ENCODE measurements at regions not wholly inside any gene's neighbourhood (a gene's known extent, or its start where the extent isn't known, plus 50 kb on each side); places are given as distances from the start of the nearest gene placed in this dataset.

DNA sequence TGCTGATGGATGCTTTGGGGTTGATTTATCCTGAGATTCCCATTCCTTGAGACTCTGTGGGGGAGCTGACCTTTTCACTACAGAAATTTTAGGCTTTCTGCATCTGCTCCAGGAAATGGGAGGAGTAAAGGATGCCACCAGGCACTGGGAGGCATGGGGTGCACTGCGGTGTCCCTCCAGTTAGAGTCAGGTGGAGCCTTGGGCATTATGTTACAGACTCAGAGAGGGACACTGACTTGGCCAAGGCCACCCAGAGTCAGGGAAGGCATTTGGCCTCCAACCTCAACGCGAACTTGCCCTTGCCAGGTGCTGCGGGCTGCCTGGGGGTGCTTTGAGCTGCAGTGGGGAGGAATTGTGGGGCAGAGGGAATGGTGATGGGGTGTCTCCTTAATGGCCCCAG is 58.0 kb upstream of the TBX3 start:
- H4K20me1 ChIP-seq (replicated peaks; ENCODE audit: control insufficient read depth, insufficient read depth, low read length): no peaks in the 10 kb centered on the region; the same call in 1 of the 2 replicates

DNA sequence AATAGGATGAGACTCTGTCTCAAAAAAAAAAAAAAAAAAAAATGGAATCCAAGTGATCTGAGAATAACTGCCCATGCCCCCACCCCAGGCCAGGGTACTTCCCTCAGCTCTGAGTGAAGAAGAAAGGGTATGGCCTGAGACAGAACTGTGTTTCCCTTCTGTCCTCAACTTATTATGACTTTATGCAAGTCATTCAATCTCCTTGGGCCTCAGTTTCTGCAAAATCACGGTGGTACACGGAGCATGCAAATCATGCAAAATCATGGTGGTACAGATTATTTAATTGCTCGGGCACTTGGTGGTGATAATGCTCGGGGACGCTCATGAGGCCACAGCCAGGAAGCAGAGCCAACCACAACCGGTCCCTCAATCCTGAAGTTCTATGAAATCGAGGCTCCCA is 56.5 kb upstream of the TBX3 start:
- no TSS peak for BruUV-seq (replicated peaks)
- DNase-seq (ENCODE audit: extremely low read depth in 1 of 4, low spot score in 3 of 4) (no peak), ATAC-seq (no peak), FAIRE-seq (no peak)
- no peaks in the 10 kb centered on the region for H3K79me2 ChIP-seq (ENCODE audit: control insufficient read depth, insufficient read depth, low read length)
- intact Hi-C loops (cut with micrococcal nuclease) (no loop called here), in situ Hi-C loops (cut with MboI) (no loop called here)
- H4K20me1 ChIP-seq (replicated peaks; ENCODE audit: control insufficient read depth, insufficient read depth, low read length): no peaks in the 10 kb centered on the region
- H3K27ac ChIP-seq (ENCODE audit: extremely low read depth, low read depth, low read length): no peak overlapping the region
- no peak overlapping the region for H3K4me2 ChIP-seq (ENCODE audit: insufficient read depth, low read length)
- WGBS (ENCODE audit: insufficient coverage, low coverage, missing lambda C conversion rate): 1% methylated on average over 7 of the region's 7 CpGs
- H3K9me3 ChIP-seq (replicated peaks; ENCODE audit: control insufficient read depth, insufficient read depth, low read depth, low read length): no peaks in the 10 kb centered on the region
- H3K9ac ChIP-seq (ENCODE audit: insufficient read depth in 1 of 2, low read depth in 2 of 2, low read length in 2 of 2): no peak overlapping the region
- ChIA-PET POLR2A (no interaction called here), CTCF (ENCODE audit: low intra/inter-chr PET ratio) (no interaction called here)
- no peak overlapping the region for H2AFZ ChIP-seq (ENCODE audit: low read depth, low read length)
- no peak overlapping the region for H3K4me3 ChIP-seq
- no peaks in the 10 kb centered on the region for H3K9me1 ChIP-seq (ENCODE audit: control insufficient read depth, insufficient read depth, low read length)
- TF ChIP-seq SMARCC2 (IDR thresholded peaks at IDR 0.05; ENCODE audit: low read depth): no peak
- no peak for TF ChIP-seq ZNF584 (CRISPR knock-in tag; IDR thresholded peaks at IDR 0.05; ENCODE audit: low read depth)
- TF ChIP-seq, protein P1, sequence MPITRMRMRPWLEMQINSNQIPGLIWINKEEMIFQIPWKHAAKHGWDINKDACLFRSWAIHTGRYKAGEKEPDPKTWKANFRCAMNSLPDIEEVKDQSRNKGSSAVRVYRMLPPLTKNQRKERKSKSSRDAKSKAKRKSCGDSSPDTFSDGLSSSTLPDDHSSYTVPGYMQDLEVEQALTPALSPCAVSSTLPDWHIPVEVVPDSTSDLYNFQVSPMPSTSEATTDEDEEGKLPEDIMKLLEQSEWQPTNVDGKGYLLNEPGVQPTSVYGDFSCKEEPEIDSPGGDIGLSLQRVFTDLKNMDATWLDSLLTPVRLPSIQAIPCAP (CRISPR knock-in tag; IDR thresholded peaks at IDR 0.05; ENCODE audit: borderline replicate concordance): no peak
- TF ChIP-seq RAD21 (CRISPR knock-in tag; conservative IDR thresholded peaks at IDR 0.05 in 1 of 2, IDR thresholded peaks at IDR 0.05 in 1 of 2): no peak
- no peak for TF ChIP-seq ZNF764 (CRISPR knock-in tag; IDR thresholded peaks at IDR 0.05; ENCODE audit: low read depth)
- no peak for TF ChIP-seq TAF7 (tag; IDR thresholded peaks at IDR 0.05)
- no peak for TF ChIP-seq ZNF830 (CRISPR knock-in tag; IDR thresholded peaks at IDR 0.05)
- no peak for TF ChIP-seq ZNF12 (CRISPR knock-in tag; IDR thresholded peaks at IDR 0.05)
- TF ChIP-seq SMARCE1 (IDR thresholded peaks at IDR 0.05): no peak
- no peak for TF ChIP-seq NR3C1 (CRISPR knock-in tag; IDR thresholded peaks at IDR 0.05)
- no peak for TF ChIP-seq CEBPG (CRISPR knock-in tag; IDR thresholded peaks at IDR 0.05)
- no peak for TF ChIP-seq CEBPG (tag; conservative IDR thresholded peaks at IDR 0.05 in 1 of 2, IDR thresholded peaks at IDR 0.05 in 1 of 2)
- TF ChIP-seq ZNF766 (CRISPR knock-in tag; conservative IDR thresholded peaks at IDR 0.05): no peak
- no peak for TF ChIP-seq MCM7 (IDR thresholded peaks at IDR 0.05)
- no peaks in the 10 kb centered on the region for H3K36me3 ChIP-seq (ENCODE audit: control insufficient read depth, insufficient read depth, low read length)
- H3K4me1 ChIP-seq (replicated peaks in 1 of 2; ENCODE audit: control insufficient read depth in 2 of 2, insufficient read depth in 2 of 2, low read length in 2 of 2): peaks cover 0 to 3% of the 10 kb centered on the region in 2 experiments; a peak in 2 of 5 replicates
- H3K27me3 ChIP-seq (ENCODE audit: control insufficient read depth in 2 of 2, insufficient read depth in 2 of 2, low read length in 2 of 2): peaks cover 10 to 32% of the 10 kb centered on the region in 2 experiments; a peak in 3 of 5 replicates

More for the DNA sequence above, 58.0 kb upstream of the TBX3 start:
- Histone ChIP-seq H3K9me3 (replicated peaks; ENCODE audit: control insufficient read depth, insufficient read depth, low read depth, low read length) (no peaks in the 10 kb centered on the region), H3K9ac (ENCODE audit: insufficient read depth in 1 of 2, low read depth in 2 of 2, low read length in 2 of 2) (no peak overlapping the region), H3K4me3 (no peak overlapping the region), H3K27ac (ENCODE audit: extremely low read depth, low read depth, low read length) (no peak overlapping the region), H3K4me2 (ENCODE audit: insufficient read depth, low read length) (no peak overlapping the region), H3K79me2 (ENCODE audit: control insufficient read depth, insufficient read depth, low read length) (no peaks in the 10 kb centered on the region), H3K4me1 (replicated peaks in 1 of 2; ENCODE audit: control insufficient read depth in 2 of 2, insufficient read depth in 2 of 2, low read length in 2 of 2) (no peaks in the 10 kb centered on the region; a peak in 1 of 5 replicates), H3K27me3 (ENCODE audit: control insufficient read depth in 2 of 2, insufficient read depth in 2 of 2, low read length in 2 of 2) (peaks cover 5 to 17% of the 10 kb centered on the region in 2 experiments; a peak in 3 of 5 replicates), H2AFZ (ENCODE audit: low read depth, low read length) (no peak overlapping the region), H3K9me1 (ENCODE audit: control insufficient read depth, insufficient read depth, low read length) (no peaks in the 10 kb centered on the region), H3K36me3 (ENCODE audit: control insufficient read depth, insufficient read depth, low read length) (no peaks in the 10 kb centered on the region)
- ATAC-seq (no peak), DNase-seq (ENCODE audit: extremely low read depth in 1 of 4, low spot score in 3 of 4) (no peak), FAIRE-seq (no peak)
- ChIA-PET CTCF (ENCODE audit: low intra/inter-chr PET ratio) (no interaction called here), POLR2A (interaction anchor here (1.0 kb wide), 1 partner anchor 21 kb away, joined by 4 read pairs; no protein-coding TSS in a partner anchor)
- intact Hi-C loops (cut with micrococcal nuclease) (no loop called here), in situ Hi-C loops (cut with MboI) (no loop called here)
- no TSS peak for BruUV-seq (replicated peaks)
- TF ChIP-seq NR1H2 (CRISPR knock-in tag; IDR thresholded peaks at IDR 0.05) (no peak), HNRNPH1 (optimal IDR thresholded peaks at IDR 0.05; ENCODE audit: low read depth, low read length) (no peak), XRCC4 (IDR thresholded peaks at IDR 0.05; ENCODE audit: extremely low read depth, insufficient read depth, insufficient read length) (no peak), SMARCC2 (IDR thresholded peaks at IDR 0.05; ENCODE audit: low read depth) (no peak), KDM2B (CRISPR knock-in tag; IDR thresholded peaks at IDR 0.05) (no peak), SRSF7 (optimal IDR thresholded peaks at IDR 0.05; ENCODE audit: low read depth, low read length) (no peak), ZBTB1 (CRISPR knock-in tag; IDR thresholded peaks at IDR 0.05; ENCODE audit: borderline replicate concordance, low read depth) (no peak), YY1 (IDR thresholded peaks at IDR 0.05; ENCODE audit: borderline replicate concordance in 1 of 3, control insufficient read depth in 1 of 3, extremely low read depth in 1 of 3, insufficient read depth in 3 of 3, insufficient read length in 1 of 3, insufficient replicate concordance in 2 of 3, low read depth in 1 of 3, low read length in 2 of 3) (no peak)
- 0% methylated on average over 4 of the region's 4 CpGs for WGBS (ENCODE audit: insufficient coverage, low coverage, missing lambda C conversion rate)

Measured in K562 (cell line).